Lower leg skin (tissue), 3 donors: ENCODE measurements at regions not wholly inside any gene's neighbourhood (a gene's known extent, or its start where the extent isn't known, plus 50 kb on each side); places are given as distances from the start of the nearest gene placed in this dataset.

Experiments
- POLR2A ChIP-seq, 2 donors: fragments of 450-650 bp; IDR thresholded peaks; one replicate each; pipeline ENCODE4 v1.6.1; 2016 to 2017; ENCODE audit warnings: antibody characterized with exemption in 2 of 2, mild to moderate bottlenecking in 1 of 2, moderate library complexity in 1 of 2
- TF ChIP-seq, protein P1 (sequence below), 3 donors: fragments of 450-650 bp; IDR thresholded peaks; one replicate each; pipeline ENCODE4 v1.5.1; 2016; ENCODE audit warnings: antibody characterized with exemption in 3 of 3, mild to moderate bottlenecking in 3 of 3, moderate library complexity in 2 of 3

DNA sequence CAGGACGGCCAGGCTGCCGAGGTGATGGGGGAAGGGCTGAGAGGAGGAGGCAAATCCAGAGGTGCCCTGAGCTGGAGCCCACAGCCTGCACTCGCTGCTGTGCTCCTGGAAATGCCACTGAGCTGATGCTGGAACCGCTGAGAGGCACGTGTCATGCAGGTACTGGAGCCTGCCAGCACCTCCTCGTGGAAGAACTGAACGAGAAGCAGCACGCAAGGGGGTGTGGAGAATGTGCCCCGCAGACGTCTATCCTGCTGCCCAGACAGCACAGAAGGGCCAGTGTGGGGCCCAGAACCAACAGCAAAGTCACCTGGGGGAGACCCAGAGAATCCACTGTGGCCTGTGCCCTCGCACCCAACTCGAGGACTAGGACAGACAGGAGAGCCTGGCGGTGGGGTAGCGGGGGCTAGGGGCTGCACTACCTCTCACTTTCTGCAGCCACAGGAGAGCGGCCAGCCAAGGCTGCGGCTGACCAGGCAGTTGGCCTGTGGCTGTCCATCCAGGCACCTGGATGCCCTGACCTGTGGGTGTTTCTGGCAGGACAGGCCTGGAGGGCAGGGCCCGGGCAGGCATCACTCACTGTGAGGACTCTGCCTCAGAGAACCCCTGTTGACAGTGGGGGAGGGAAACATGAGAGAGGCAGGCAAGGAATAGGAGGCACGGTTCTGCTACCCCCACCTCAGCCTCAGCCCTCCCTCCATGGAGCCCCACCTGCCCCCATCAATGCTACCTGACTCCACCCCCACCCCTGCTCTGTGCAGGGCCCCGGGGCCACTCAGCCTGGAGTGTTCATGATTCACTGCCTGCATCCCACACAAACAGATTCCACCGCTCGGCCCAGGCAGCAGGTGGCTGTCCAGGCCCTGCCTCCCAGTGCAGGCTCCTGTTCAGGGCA, 213.1 kb downstream of the TBC1D2B start:
- no peak for TF ChIP-seq POLR2A (IDR thresholded peaks at IDR 0.05)
- TF ChIP-seq, protein P1, sequence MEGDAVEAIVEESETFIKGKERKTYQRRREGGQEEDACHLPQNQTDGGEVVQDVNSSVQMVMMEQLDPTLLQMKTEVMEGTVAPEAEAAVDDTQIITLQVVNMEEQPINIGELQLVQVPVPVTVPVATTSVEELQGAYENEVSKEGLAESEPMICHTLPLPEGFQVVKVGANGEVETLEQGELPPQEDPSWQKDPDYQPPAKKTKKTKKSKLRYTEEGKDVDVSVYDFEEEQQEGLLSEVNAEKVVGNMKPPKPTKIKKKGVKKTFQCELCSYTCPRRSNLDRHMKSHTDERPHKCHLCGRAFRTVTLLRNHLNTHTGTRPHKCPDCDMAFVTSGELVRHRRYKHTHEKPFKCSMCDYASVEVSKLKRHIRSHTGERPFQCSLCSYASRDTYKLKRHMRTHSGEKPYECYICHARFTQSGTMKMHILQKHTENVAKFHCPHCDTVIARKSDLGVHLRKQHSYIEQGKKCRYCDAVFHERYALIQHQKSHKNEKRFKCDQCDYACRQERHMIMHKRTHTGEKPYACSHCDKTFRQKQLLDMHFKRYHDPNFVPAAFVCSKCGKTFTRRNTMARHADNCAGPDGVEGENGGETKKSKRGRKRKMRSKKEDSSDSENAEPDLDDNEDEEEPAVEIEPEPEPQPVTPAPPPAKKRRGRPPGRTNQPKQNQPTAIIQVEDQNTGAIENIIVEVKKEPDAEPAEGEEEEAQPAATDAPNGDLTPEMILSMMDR (IDR thresholded peaks at IDR 0.05), result no peak
